ENCODE measurements at regions not wholly inside any gene's neighbourhood (a gene's known extent, or its start where the extent isn't known, plus 50 kb on each side); places are given as distances from the start of the nearest gene placed in this dataset.

DNA sequence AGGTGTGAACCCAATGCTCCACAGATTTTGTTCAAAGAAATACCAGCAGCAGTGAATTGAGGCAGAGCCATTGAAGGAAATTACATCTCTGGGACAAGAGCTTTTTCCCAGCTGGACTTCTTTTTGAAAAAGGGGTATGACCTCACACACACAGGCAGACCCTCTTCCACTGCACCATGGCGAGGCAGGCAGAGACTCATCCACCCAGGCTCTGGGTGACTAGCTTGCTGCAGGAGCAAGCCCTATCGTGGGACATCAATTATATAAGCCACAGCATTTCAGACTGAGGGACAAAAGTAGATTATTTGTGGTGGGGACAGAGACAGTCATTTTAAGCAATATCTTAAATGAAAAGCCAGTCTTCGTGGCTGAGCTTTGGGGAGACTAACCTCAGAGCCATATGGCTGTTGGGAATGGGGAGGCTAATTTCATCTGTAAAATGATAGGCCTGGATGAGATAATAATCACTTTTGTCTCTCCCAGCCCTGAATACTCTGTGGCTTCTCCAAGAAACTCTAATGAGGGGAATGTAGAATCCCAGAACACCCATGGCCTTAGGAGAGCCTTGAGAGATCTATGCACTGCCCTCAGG lies 113.1 kb upstream of the TNC start:
- Histone ChIP-seq H3K4me3 (replicated peaks; ENCODE audit: low read depth, low read length) (no peak overlapping the region), H3K27me3 (replicated peaks; ENCODE audit: control insufficient read depth, insufficient read depth, low read length) (no peaks in the 10 kb centered on the region; the same call in 1 of the 2 replicates), H3K36me3 (ENCODE audit: control insufficient read depth, insufficient read depth, low read length) (no peaks in the 10 kb centered on the region)
- TF ChIP-seq, protein P1, sequence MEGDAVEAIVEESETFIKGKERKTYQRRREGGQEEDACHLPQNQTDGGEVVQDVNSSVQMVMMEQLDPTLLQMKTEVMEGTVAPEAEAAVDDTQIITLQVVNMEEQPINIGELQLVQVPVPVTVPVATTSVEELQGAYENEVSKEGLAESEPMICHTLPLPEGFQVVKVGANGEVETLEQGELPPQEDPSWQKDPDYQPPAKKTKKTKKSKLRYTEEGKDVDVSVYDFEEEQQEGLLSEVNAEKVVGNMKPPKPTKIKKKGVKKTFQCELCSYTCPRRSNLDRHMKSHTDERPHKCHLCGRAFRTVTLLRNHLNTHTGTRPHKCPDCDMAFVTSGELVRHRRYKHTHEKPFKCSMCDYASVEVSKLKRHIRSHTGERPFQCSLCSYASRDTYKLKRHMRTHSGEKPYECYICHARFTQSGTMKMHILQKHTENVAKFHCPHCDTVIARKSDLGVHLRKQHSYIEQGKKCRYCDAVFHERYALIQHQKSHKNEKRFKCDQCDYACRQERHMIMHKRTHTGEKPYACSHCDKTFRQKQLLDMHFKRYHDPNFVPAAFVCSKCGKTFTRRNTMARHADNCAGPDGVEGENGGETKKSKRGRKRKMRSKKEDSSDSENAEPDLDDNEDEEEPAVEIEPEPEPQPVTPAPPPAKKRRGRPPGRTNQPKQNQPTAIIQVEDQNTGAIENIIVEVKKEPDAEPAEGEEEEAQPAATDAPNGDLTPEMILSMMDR (IDR thresholded peaks at IDR 0.05; ENCODE audit: insufficient read depth, low read length, poor library complexity, severe bottlenecking): no peak
- no peak for DNase-seq (ENCODE audit: extremely low read depth, insufficient read length)

DNA sequence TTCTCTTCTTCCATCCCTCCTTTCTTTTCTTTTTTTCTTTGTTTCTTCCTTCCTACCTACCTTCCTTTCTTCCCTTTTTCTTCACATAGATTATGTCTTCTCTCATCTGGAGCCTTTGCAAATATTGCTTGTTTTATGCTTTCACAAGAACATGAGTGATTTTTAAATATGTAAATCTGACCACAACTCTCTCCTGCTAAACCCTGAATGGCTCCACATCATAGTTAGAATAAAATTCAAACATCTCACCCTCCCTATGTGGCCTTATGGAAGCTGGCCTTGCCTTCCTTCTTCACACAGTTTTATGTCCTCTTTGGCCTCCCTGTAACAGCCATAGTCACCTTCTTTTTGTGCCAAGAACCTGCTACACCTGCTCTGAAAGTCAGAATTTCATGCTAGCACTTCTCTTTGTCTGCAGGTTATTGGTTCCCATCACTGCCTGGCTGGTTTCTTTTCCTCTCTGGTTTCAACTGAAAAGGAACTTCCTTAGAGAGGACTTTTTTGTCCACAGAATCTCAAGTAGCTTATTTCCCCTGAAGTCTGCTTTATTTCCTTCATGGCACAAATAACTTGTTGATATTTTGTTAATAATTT lies 114.3 kb upstream of the TNC start:
- Histone ChIP-seq H3K36me3 (ENCODE audit: control insufficient read depth, insufficient read depth, low read length) (no peaks in the 10 kb centered on the region), H3K4me3 (replicated peaks; ENCODE audit: low read depth, low read length) (no peak overlapping the region), H3K27me3 (replicated peaks; ENCODE audit: control insufficient read depth, insufficient read depth, low read length) (no peaks in the 10 kb centered on the region; the same call in 1 of the 2 replicates)
- TF ChIP-seq, protein P1 (IDR thresholded peaks at IDR 0.05; ENCODE audit: insufficient read depth, low read length, poor library complexity, severe bottlenecking): no peak
- DNase-seq (ENCODE audit: extremely low read depth, insufficient read length): no peak

DNA sequence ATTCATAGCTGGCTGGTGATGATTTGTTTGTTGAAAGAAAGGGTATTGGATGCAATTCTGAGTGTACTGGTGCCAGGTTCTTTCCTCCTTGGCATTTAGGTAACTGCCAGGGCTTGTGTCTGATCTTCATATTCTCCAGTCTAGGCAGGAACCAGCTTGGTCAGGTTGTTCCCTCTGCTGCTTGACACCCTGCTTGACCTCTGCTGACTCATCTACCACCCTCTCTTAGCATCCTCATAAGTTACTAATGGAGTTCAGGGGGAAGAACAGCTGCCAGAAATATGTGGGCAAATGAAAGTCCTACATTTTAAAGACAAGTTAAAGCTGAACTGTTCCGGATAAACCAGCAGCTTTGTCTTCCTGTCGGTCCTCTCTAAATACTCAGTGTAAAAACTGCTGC lies 116.1 kb upstream of the TNC start:
- H3K27me3 ChIP-seq (replicated peaks; ENCODE audit: control insufficient read depth, insufficient read depth, low read length): no peaks in the 10 kb centered on the region; the same call in 1 of the 2 replicates
- TF ChIP-seq, protein P1 (IDR thresholded peaks at IDR 0.05; ENCODE audit: insufficient read depth, low read length, poor library complexity, severe bottlenecking): no peak
- H3K4me3 ChIP-seq (replicated peaks; ENCODE audit: low read depth, low read length): no peak overlapping the region
- H3K36me3 ChIP-seq (ENCODE audit: control insufficient read depth, insufficient read depth, low read length): no peaks in the 10 kb centered on the region
- DNase-seq (ENCODE audit: extremely low read depth, insufficient read length): no peak

DNA sequence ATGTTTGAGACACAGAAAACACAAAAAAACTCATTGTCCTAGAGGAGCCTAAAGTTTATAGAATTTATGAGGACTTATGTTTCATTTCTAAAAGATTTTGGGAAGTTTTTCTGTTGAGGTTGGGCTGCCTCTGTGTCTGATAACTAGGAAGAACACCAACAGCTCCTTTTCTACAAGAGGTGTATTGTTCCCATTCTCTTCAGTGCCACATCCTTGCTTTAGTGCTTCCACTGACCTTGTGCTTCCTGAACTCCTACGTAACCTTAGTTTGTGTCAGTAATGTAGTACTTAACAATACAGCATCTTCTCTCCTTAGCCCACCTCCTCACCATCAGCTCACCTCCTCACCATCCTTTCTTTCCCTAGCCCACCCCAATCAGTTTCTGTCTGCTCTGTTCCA lies 117.3 kb upstream of the TNC start:
- DNase-seq (ENCODE audit: extremely low read depth, insufficient read length): no peak
- no peaks in the 10 kb centered on the region; the same call in 1 of the 2 replicates for H3K27me3 ChIP-seq (replicated peaks; ENCODE audit: control insufficient read depth, insufficient read depth, low read length)
- no peak overlapping the region for H3K4me3 ChIP-seq (replicated peaks; ENCODE audit: low read depth, low read length)
- no peaks in the 10 kb centered on the region for H3K36me3 ChIP-seq (ENCODE audit: control insufficient read depth, insufficient read depth, low read length)
- TF ChIP-seq, protein P1 (IDR thresholded peaks at IDR 0.05; ENCODE audit: insufficient read depth, low read length, poor library complexity, severe bottlenecking): no peak

DNA sequence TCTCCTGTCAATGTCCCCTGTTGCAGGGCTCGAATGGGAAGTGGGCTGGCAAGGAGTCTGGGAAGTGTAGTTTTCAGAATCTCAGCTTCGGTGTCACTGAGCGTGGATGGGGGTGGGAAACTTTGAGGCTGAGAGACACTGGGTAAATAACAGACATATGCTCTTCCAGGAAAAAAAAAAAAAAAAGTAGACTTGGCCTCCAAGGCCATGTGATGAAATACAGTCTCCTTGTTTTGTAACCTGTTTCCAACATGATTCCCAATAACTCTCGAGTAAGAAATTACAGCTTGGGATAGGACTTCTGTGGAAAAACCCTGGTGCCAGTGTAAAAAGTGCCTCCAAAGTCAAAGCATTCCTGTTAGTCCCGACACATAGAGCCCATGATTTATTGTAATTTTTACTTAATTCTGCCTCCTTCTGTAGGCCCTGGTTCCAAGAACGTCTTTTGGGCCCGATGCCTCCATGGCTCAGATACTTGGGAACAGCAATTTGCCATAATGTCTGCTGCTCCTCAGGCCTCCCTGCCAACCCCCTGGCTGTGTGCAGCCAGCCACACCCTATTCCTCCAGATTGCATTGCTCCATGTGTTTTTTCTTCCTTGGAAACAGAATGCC lies 119.5 kb upstream of the TNC start:
- TF ChIP-seq, protein P1 (IDR thresholded peaks at IDR 0.05; ENCODE audit: insufficient read depth, low read length, poor library complexity, severe bottlenecking): no peak
- Histone ChIP-seq H3K27me3 (replicated peaks; ENCODE audit: control insufficient read depth, insufficient read depth, low read length) (no peaks in the 10 kb centered on the region; the same call in 1 of the 2 replicates), H3K36me3 (ENCODE audit: control insufficient read depth, insufficient read depth, low read length) (no peaks in the 10 kb centered on the region), H3K4me3 (replicated peaks; ENCODE audit: low read depth, low read length) (no peak overlapping the region)
- DNase-seq (ENCODE audit: extremely low read depth, insufficient read length): no peak

Measured in GM06990 (cell line).